NCI-H748 (cell line): ENCODE measurements at regions not wholly inside any gene's neighbourhood (a gene's known extent, or its start where the extent isn't known, plus 50 kb on each side); places are given as distances from the start of the nearest gene placed in this dataset.

Source experiments
- DNase-seq: peaks from one replicate; lab custom pipeline; 2025; ENCODE audit not compliant: unreplicated experiment; lab: John Stamatoyannopoulos, UW

- no peak for DNase-seq
These were observed 876.5 kb downstream of the USP25 start for GRCh38 chr21:16606271-16606670.

GRCh38 chr21:16608209-16608830 lies 878.5 kb downstream of the USP25 start:
- DNase-seq, result no peak

- no peak for DNase-seq
These were observed 889.5 kb downstream of the USP25 start for GRCh38 chr21:16619281-16619680.

- DNase-seq, result no peak
These were observed 891.1 kb downstream of the USP25 start for GRCh38 chr21:16620786-16621320.

GRCh38 chr21:16624479-16625118 lies 888.2 kb upstream of the CXADR start:
- DNase-seq, result no peak

GRCh38 chr21:16625491-16625890 lies 887.4 kb upstream of the CXADR start:
- no peak for DNase-seq

GRCh38 chr21:16633831-16634459 lies 878.9 kb upstream of the CXADR start:
- DNase-seq, result no peak

GRCh38 chr21:16634515-16634914 lies 878.3 kb upstream of the CXADR start:
- DNase-seq, result no peak

- DNase-seq, result no peak
These were observed 872.4 kb upstream of the CXADR start for GRCh38 chr21:16640297-16641027.

GRCh38 chr21:16642353-16642752 lies 870.5 kb upstream of the CXADR start:
- no peak for DNase-seq

GRCh38 chr21:16644685-16645084 lies 868.2 kb upstream of the CXADR start:
- no peak for DNase-seq

GRCh38 chr21:16650714-16651366 lies 862.0 kb upstream of the CXADR start:
- DNase-seq, result no peak

GRCh38 chr21:16651956-16652355 lies 860.9 kb upstream of the CXADR start:
- no peak for DNase-seq

- DNase-seq, result no peak
These were observed 849.4 kb upstream of the CXADR start for GRCh38 chr21:16663436-16663835.

- DNase-seq, result no peak
These were observed 845.4 kb upstream of the CXADR start for GRCh38 chr21:16667395-16667794.

- no peak for DNase-seq
These were observed 837.9 kb upstream of the CXADR start for GRCh38 chr21:16674949-16675348.

- DNase-seq, result no peak
These were observed 836.5 kb upstream of the CXADR start for GRCh38 chr21:16676391-16676790.

- no peak for DNase-seq
These were observed 834.2 kb upstream of the CXADR start for GRCh38 chr21:16678429-16679160.

- DNase-seq, result no peak
These were observed 817.8 kb upstream of the CXADR start for GRCh38 chr21:16695074-16695473.

GRCh38 chr21:16707274-16707673 lies 805.6 kb upstream of the CXADR start:
- DNase-seq, result no peak
